GM23338 (cell line): ENCODE measurements at regions not wholly inside any gene's neighbourhood (a gene's known extent, or its start where the extent isn't known, plus 50 kb on each side); places are given as distances from the start of the nearest gene placed in this dataset.

Experiments used
- ATAC-seq: fragments of 200-7000 bp; cut with Tn5 transposase; 3 replicates; pipeline ENCODE4 v1.9.1; 2020
- DNase-seq: peaks from one replicate; pipeline ENCODE4 v3.0.0-alpha.2; 2015; ENCODE audit warnings: low spot score
- H2AFZ ChIP-seq: fragments of 200-600 bp; sonication (generic); 2 replicates; pipeline ENCODE4 v1.8.0; 2016; ENCODE audit warnings: antibody characterized with exemption, mild to moderate bottlenecking, moderate library complexity
- H3F3A ChIP-seq: fragments of 200-600 bp; sonication (generic); replicated peaks from 2 replicates; pipeline ENCODE4 v1.8.0; 2017; ENCODE audit warnings: antibody characterized with exemption, mixed run types, low read depth
- H3K27ac ChIP-seq: fragments of 200-600 bp; sonication (generic); 2 replicates; pipeline ENCODE4 v1.6.1; 2016; ENCODE audit warnings: low read depth
- H3K27me3 ChIP-seq: fragments of 200-600 bp; sonication (generic); 2 replicates; pipeline ENCODE4 v1.8.0; 2016; ENCODE audit warnings: mild to moderate bottlenecking, mixed run types, moderate library complexity; ENCODE audit not compliant: insufficient read depth
- H3K36me3 ChIP-seq: fragments of 200-600 bp; sonication (generic); 2 replicates; pipeline ENCODE4 v1.8.0; 2016; ENCODE audit warnings: mild to moderate bottlenecking; ENCODE audit not compliant: insufficient read depth
- H3K4me1 ChIP-seq: fragments of 200-600 bp; sonication (generic); 2 replicates; pipeline ENCODE4 v1.8.0; 2016; ENCODE audit warnings: mild to moderate bottlenecking, moderate library complexity; ENCODE audit not compliant: insufficient read depth
- H3K4me2 ChIP-seq: fragments of 200-600 bp; sonication (generic); 2 replicates; pipeline ENCODE4 v1.7.1; 2017; ENCODE audit warnings: mixed run types
- H3K4me3 ChIP-seq: fragments of 200-600 bp; sonication (generic); 2 replicates; pipeline ENCODE4 v1.6.1; 2016; ENCODE audit warnings: mixed run types
- H3K79me2 ChIP-seq: fragments of 200-600 bp; sonication (generic); replicated peaks from 2 replicates; pipeline ENCODE4 v1.8.0; 2017; ENCODE audit warnings: mild to moderate bottlenecking; ENCODE audit not compliant: insufficient read depth
- H3K9me2 ChIP-seq: fragments of 200-600 bp; sonication (generic); 2 replicates; pipeline ENCODE4 v1.8.0; 2017; ENCODE audit not compliant: insufficient read depth
- H4K20me1 ChIP-seq: fragments of 200-600 bp; sonication (generic); replicated peaks from 2 replicates; pipeline ENCODE4 v1.8.0; 2017; ENCODE audit warnings: mild to moderate bottlenecking; ENCODE audit not compliant: insufficient read depth
- H3K27ac Mint-ChIP-seq: 2 replicates; pipeline ENCODE4 v1.8.0; 2020; ENCODE audit warnings: inconsistent platforms, mild to moderate bottlenecking, moderate library complexity, mixed read lengths
- H3K27me3 Mint-ChIP-seq: 3 replicates; pipeline ENCODE4 v1.8.0; 2022; ENCODE audit warnings: low read depth, mild to moderate bottlenecking, moderate library complexity, mixed read lengths, inconsistent platforms; ENCODE audit not compliant: insufficient read depth, poor library complexity
- H3K36me3 Mint-ChIP-seq: 3 replicates; pipeline ENCODE4 v1.8.0; 2021; ENCODE audit warnings: low read depth, mild to moderate bottlenecking, inconsistent platforms, moderate library complexity, mixed read lengths
- H3K4me1 Mint-ChIP-seq: 3 replicates; pipeline ENCODE4 v1.8.0; 2020; ENCODE audit warnings: mild to moderate bottlenecking, inconsistent platforms, mixed read lengths
- H3K4me3 Mint-ChIP-seq: 3 replicates; pipeline ENCODE4 v1.8.0; 2021; ENCODE audit warnings: moderate library complexity, mild to moderate bottlenecking, inconsistent platforms, mixed read lengths
- H3K9me3 Mint-ChIP-seq: 3 replicates; pipeline ENCODE4 v1.8.0; 2020; ENCODE audit warnings: moderate library complexity, mild to moderate bottlenecking, inconsistent platforms, mixed read lengths
- CREB1 ChIP-seq: fragments of 250-450 bp; sonication (Bioruptor Pico); IDR thresholded peaks from 2 replicates; pipeline ENCODE4 v1.5.0; 2020; ENCODE audit warnings: low read depth, mild to moderate bottlenecking, moderate library complexity
- CTCF ChIP-seq, 2 experiments: fragments of 200-600 bp in 1 of 2; sonication (generic) in 1 of 2; conservative IDR thresholded peaks; 2 replicates each; pipeline versions ENCODE4 v1.5.1 to v1.6.1; 2016 to 2017; ENCODE audit warnings: antibody characterized with exemption in 2 of 2, low read depth in 2 of 2, mild to moderate bottlenecking in 2 of 2, moderate library complexity in 1 of 2
- EZH2 ChIP-seq: fragments of 200-600 bp; sonication (generic); IDR thresholded peaks from one replicate; pipeline ENCODE4 v1.8.0; 2017; ENCODE audit warnings: antibody characterized with exemption, mild to moderate bottlenecking, low read depth; ENCODE audit not compliant: unreplicated experiment
- EZH2phosphoT487 ChIP-seq: fragments of 200-600 bp; sonication (generic); IDR thresholded peaks from one replicate; pipeline ENCODE4 v1.8.1; 2018; ENCODE audit warnings: antibody characterized with exemption; ENCODE audit not compliant: unreplicated experiment
- JUNB ChIP-seq: IDR thresholded peaks from one replicate; pipeline ENCODE4 v1.6.1; 2016; ENCODE audit warnings: antibody characterized with exemption; ENCODE audit not compliant: unreplicated experiment
- NANOG ChIP-seq: IDR thresholded peaks from 2 replicates; pipeline ENCODE4 v1.6.1; 2016; ENCODE audit warnings: antibody characterized with exemption, borderline replicate concordance
- POLR2AphosphoS5 ChIP-seq: IDR thresholded peaks from 2 replicates; pipeline ENCODE4 v1.6.1; 2016; ENCODE audit warnings: antibody characterized with exemption, low read depth
- ZNF331 ChIP-seq: fragments of 250-450 bp; sonication (Bioruptor Pico); IDR thresholded peaks from 2 replicates; pipeline ENCODE4 v1.5.0; 2020; ENCODE audit warnings: low read depth, mild to moderate bottlenecking, moderate library complexity
- ZNF462 ChIP-seq: fragments of 250-450 bp; sonication (Bioruptor Pico); IDR thresholded peaks from 2 replicates; pipeline ENCODE4 v1.5.0; 2020; ENCODE audit warnings: mild to moderate bottlenecking, moderate library complexity
- TF ChIP-seq, protein P1 (sequence below): IDR thresholded peaks from one replicate; pipeline ENCODE4 v1.6.1; 2018; ENCODE audit warnings: antibody characterized with exemption; ENCODE audit not compliant: unreplicated experiment

- H4K20me1 ChIP-seq = no peaks in the 10 kb centered on the region
- Mint-ChIP-seq H3K27me3 (no peaks in the 10 kb centered on the region), H3K27ac (no peak overlapping the region), H3K4me1 (no peaks in the 10 kb centered on the region), H3K4me3 (no peak overlapping the region), H3K9me3 (peaks cover 3% of the 10 kb centered on the region; the same call in 2 of the 3 replicates), H3K36me3 (peaks cover 4% of the 10 kb centered on the region; the same call in 1 of the 3 replicates)
- H3K9me2 ChIP-seq = 0 out of 2 replicates have a peak, but pooled peaks cover 4% of the 10 kb centered on the region
- ATAC-seq (no peak), DNase-seq (no peak)
- TF ChIP-seq EZH2phosphoT487 = no peak
- H3F3A ChIP-seq = no peaks in the 10 kb centered on the region
- no peak overlapping the region for H3K27ac ChIP-seq
- H3K36me3 ChIP-seq = no peaks in the 10 kb centered on the region
- H3K4me1 ChIP-seq = no peaks in the 10 kb centered on the region
- H2AFZ ChIP-seq = peak overlapping the region; percentile 15; the same call in 1 of the 2 replicates
- H3K4me3 ChIP-seq = no peak overlapping the region
- H3K79me2 ChIP-seq = no peaks in the 10 kb centered on the region
- no peaks in the 10 kb centered on the region for H3K27me3 ChIP-seq
- H3K4me2 ChIP-seq = no peak overlapping the region
Measured at GRCh38 chr2:199207011-199207410, 250.7 kb downstream of the SATB2 start.

DNA sequence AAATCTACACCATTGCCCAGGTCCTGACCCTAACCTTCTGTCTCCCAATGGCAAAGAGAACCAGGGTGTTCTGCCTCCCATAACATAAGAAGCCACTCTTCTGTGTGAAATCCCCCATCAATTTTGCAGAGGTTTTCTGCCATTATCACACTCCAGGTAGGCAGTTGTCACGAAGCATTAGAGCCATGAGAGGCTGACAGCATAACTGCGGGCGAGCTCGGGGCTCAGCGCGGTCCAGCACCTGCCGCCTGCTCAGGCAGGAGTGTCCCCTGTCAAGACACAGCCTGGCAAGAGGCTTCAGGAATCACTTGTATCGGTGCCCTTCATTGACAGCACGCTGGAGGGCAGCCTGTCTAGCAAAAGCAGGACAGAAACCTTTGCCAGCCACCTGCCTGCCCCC, 251.2 kb downstream of the SATB2 start:
- Histone ChIP-seq H2AFZ (peak overlapping the region; percentile 15; the same call in 1 of the 2 replicates), H3K27me3 (no peaks in the 10 kb centered on the region), H3K27ac (no peak overlapping the region), H3K4me2 (no peak overlapping the region), H4K20me1 (no peaks in the 10 kb centered on the region), H3K36me3 (no peaks in the 10 kb centered on the region), H3K4me1 (no peaks in the 10 kb centered on the region), H3K9me2 (0 out of 2 replicates have a peak, but pooled peaks cover 4% of the 10 kb centered on the region), H3K4me3 (no peak overlapping the region), H3F3A (no peaks in the 10 kb centered on the region), H3K79me2 (no peaks in the 10 kb centered on the region)
- peak; percentile 40; the same call in 1 of the 3 replicates for ATAC-seq
- no peak for DNase-seq
- H3K27ac Mint-ChIP-seq = no peak overlapping the region
- no peaks in the 10 kb centered on the region for H3K36me3 Mint-ChIP-seq
- H3K27me3 Mint-ChIP-seq = no peaks in the 10 kb centered on the region
- H3K4me3 Mint-ChIP-seq = no peak overlapping the region
- no peaks in the 10 kb centered on the region for H3K9me3 Mint-ChIP-seq
- no peaks in the 10 kb centered on the region for H3K4me1 Mint-ChIP-seq
- TF ChIP-seq CREB1 (no peak), CTCF (conservative IDR thresholded peaks at IDR 0.05; ENCODE audit: low read depth in 2 of 2) (no peak), EZH2phosphoT487 (no peak), JUNB (no peak), ZNF331 (no peak), ZNF462 (CRISPR knock-in tag) (no peak), POLR2AphosphoS5 (no peak), NANOG (no peak), EZH2 (no peak)
- TF ChIP-seq, protein P1, sequence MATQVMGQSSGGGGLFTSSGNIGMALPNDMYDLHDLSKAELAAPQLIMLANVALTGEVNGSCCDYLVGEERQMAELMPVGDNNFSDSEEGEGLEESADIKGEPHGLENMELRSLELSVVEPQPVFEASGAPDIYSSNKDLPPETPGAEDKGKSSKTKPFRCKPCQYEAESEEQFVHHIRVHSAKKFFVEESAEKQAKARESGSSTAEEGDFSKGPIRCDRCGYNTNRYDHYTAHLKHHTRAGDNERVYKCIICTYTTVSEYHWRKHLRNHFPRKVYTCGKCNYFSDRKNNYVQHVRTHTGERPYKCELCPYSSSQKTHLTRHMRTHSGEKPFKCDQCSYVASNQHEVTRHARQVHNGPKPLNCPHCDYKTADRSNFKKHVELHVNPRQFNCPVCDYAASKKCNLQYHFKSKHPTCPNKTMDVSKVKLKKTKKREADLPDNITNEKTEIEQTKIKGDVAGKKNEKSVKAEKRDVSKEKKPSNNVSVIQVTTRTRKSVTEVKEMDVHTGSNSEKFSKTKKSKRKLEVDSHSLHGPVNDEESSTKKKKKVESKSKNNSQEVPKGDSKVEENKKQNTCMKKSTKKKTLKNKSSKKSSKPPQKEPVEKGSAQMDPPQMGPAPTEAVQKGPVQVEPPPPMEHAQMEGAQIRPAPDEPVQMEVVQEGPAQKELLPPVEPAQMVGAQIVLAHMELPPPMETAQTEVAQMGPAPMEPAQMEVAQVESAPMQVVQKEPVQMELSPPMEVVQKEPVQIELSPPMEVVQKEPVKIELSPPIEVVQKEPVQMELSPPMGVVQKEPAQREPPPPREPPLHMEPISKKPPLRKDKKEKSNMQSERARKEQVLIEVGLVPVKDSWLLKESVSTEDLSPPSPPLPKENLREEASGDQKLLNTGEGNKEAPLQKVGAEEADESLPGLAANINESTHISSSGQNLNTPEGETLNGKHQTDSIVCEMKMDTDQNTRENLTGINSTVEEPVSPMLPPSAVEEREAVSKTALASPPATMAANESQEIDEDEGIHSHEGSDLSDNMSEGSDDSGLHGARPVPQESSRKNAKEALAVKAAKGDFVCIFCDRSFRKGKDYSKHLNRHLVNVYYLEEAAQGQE = no peak
